HepG2 (cell line): ENCODE measurements at regions not wholly inside any gene's neighbourhood (a gene's known extent, or its start where the extent isn't known, plus 50 kb on each side); places are given as distances from the start of the nearest gene placed in this dataset.

Source experiments
- ATAC-seq: fragments of 200-7000 bp; cut with Tn5 transposase; 3 replicates; pipeline ENCODE4 v1.9.1; 2020; ENCODE audit warnings: mild to moderate bottlenecking, moderate library complexity
- BruUV-seq: library from RNA; stranded (reverse); fragments of 400-500 nt; replicated peaks from 2 replicates; lab custom pipeline; 2021; lab: Mats Ljungman, UMichigan
- CTCF ChIA-PET: fragments of 300-600 bp; formaldehyde crosslinking; extraction: SDS; loops from one replicate; lab custom pipeline; 2021; ENCODE audit warnings: low total read pairs, inconsistent platforms, low intra/inter-chr PET ratio; lab: Yijun Ruan, JAX
- POLR2A ChIA-PET: fragments of 350-600 bp; sonication (Branson Sonifier 250); formaldehyde crosslinking; loops from one replicate; lab custom pipeline; 2020; ENCODE audit warnings: antibody characterized with exemption, inconsistent platforms; lab: Yijun Ruan, JAX
- DNase-seq: peaks from one replicate; pipeline ENCODE4 v3.0.0-alpha.2; 2015; ENCODE audit warnings: low spot score
- FAIRE-seq: peaks from 3 replicates; lab custom pipeline; 2011; peaks lifted over from hg19 to GRCh38; lab: Jason Lieb, UNC
- H2AFZ ChIP-seq: one replicate; pipeline ENCODE4 v1.6.1; 2011; ENCODE audit warnings: low read length, inconsistent platforms
- H3K27ac ChIP-seq: fragments of 300-600 bp; 3 replicates; pipeline ENCODE4 v1.8.0; 2011; ENCODE audit warnings: mixed run types, mild to moderate bottlenecking, mixed read lengths, low read length, inconsistent platforms; ENCODE audit not compliant: insufficient read depth; ENCODE audit errors: extremely low read length
- H3K27me3 ChIP-seq, 2 experiments: fragments of 200-600 bp in 1 of 2; 2 replicates in 1 of 2; 3 replicates in 1 of 2; pipeline versions ENCODE4 v1.6.0 to v1.8.0; 2011; ENCODE audit warnings: low read length in 2 of 2, mild to moderate bottlenecking in 2 of 2, moderate library complexity in 2 of 2, inconsistent platforms in 1 of 2; ENCODE audit not compliant: insufficient read depth in 2 of 2, control insufficient read depth in 1 of 2
- H3K36me3 ChIP-seq, 2 experiments: fragments of 200-600 bp in 1 of 2; replicated peaks in 1 of 2; 2 replicates in 1 of 2; 3 replicates in 1 of 2; pipeline versions ENCODE4 v1.5.1 to v1.8.0; 2011; ENCODE audit warnings: low read length in 2 of 2, inconsistent platforms in 1 of 2; ENCODE audit not compliant: insufficient read depth in 2 of 2, control insufficient read depth in 1 of 2
- H3K4me1 ChIP-seq: 2 replicates; pipeline ENCODE4 v1.5.1; 2012; ENCODE audit warnings: low read length, inconsistent platforms; ENCODE audit not compliant: insufficient read depth
- H3K4me2 ChIP-seq: 2 replicates; pipeline ENCODE4 v1.6.0; 2011; ENCODE audit warnings: low read depth, low read length, inconsistent platforms
- H3K4me3 ChIP-seq, 3 experiments: fragments of 200-600 bp in 1 of 3; sonication (generic), shearing (Covaris generic) in 1 of 3; replicated peaks in 1 of 3; 2 replicates each; pipeline ENCODE4 v1.5.1; 2011 to 2016; ENCODE audit warnings: low read length in 3 of 3, inconsistent platforms in 2 of 3, low read depth in 2 of 3, mild to moderate bottlenecking in 2 of 3, control low read depth in 1 of 3, mixed read lengths in 1 of 3; ENCODE audit not compliant: insufficient read depth in 1 of 3
- H3K79me2 ChIP-seq: one replicate; pipeline ENCODE4 v1.6.1; 2011; ENCODE audit warnings: low read length, inconsistent platforms; ENCODE audit not compliant: insufficient read depth
- H3K9ac ChIP-seq: 2 replicates; pipeline ENCODE4 v1.6.0; 2011; ENCODE audit warnings: mild to moderate bottlenecking, low read depth, low read length, inconsistent platforms; ENCODE audit not compliant: insufficient read depth
- H3K9me3 ChIP-seq: 2 replicates; pipeline ENCODE4 v1.5.1; 2012; ENCODE audit warnings: mild to moderate bottlenecking, low read length
- H4K20me1 ChIP-seq: 2 replicates; pipeline ENCODE4 v1.6.0; 2011; ENCODE audit warnings: inconsistent platforms, mild to moderate bottlenecking, low read length, moderate library complexity; ENCODE audit not compliant: insufficient read depth
- ARHGAP35 ChIP-seq: sonication (generic); formaldehyde crosslinking; IDR thresholded peaks from 2 replicates; pipeline ENCODE4 v1.9.0; 2022; ENCODE audit warnings: mild to moderate bottlenecking, inconsistent platforms, moderate library complexity, missing genetic modification reagents, borderline replicate concordance
- EEA1 ChIP-seq: sonication (generic); formaldehyde crosslinking; IDR thresholded peaks from 2 replicates; pipeline ENCODE4 v1.5.1; 2020; ENCODE audit warnings: mild to moderate bottlenecking, missing genetic modification reagents, borderline replicate concordance
- HNRNPLL ChIP-seq: fragments of 200-400 bp; formaldehyde crosslinking; IDR thresholded peaks from 2 replicates; pipeline ENCODE4 v1.6.1; 2017; ENCODE audit warnings: mild to moderate bottlenecking, low read depth, low read length; ENCODE audit not compliant: poor library complexity, severe bottlenecking
- MED1 ChIP-seq: sonication (generic); formaldehyde crosslinking; IDR thresholded peaks from 2 replicates; pipeline ENCODE4 v1.4.0; 2020; ENCODE audit warnings: missing genetic modification reagents
- NKX3-1 ChIP-seq: sonication (generic); formaldehyde crosslinking; IDR thresholded peaks from 2 replicates; pipeline ENCODE4 v1.5.0; 2020; ENCODE audit warnings: missing genetic modification reagents
- RARA ChIP-seq: IDR thresholded peaks from 2 replicates; pipeline ENCODE4 v1.6.1; 2016; ENCODE audit warnings: missing genetic modification reagents, missing compliant biosample characterization
- SOX5 ChIP-seq: IDR thresholded peaks from 2 replicates; pipeline ENCODE4 v1.6.1; 2016; ENCODE audit warnings: borderline replicate concordance
- TEAD2 ChIP-seq: sonication (generic); formaldehyde crosslinking; IDR thresholded peaks from 2 replicates; pipeline ENCODE4 v1.9.0; 2021; ENCODE audit warnings: missing genetic modification reagents
- ZBTB38 ChIP-seq: sonication (generic); formaldehyde crosslinking; IDR thresholded peaks from 2 replicates; pipeline ENCODE4 v1.5.1; 2020; ENCODE audit warnings: mild to moderate bottlenecking, missing genetic modification reagents
- ZBTB4 ChIP-seq: sonication (generic); formaldehyde crosslinking; IDR thresholded peaks from 2 replicates; pipeline ENCODE4 v1.4.0; 2020; ENCODE audit warnings: missing genetic modification reagents, mild to moderate bottlenecking, borderline replicate concordance
- ZFAT ChIP-seq: sonication (generic); formaldehyde crosslinking; conservative IDR thresholded peaks from 2 replicates; pipeline ENCODE4 v1.8.1; 2023; ENCODE audit warnings: missing genetic modification reagents, inconsistent platforms
- ZNF20 ChIP-seq: sonication (generic); formaldehyde crosslinking; IDR thresholded peaks from 2 replicates; pipeline ENCODE4 v1.4.0; 2020; ENCODE audit warnings: mild to moderate bottlenecking, moderate library complexity, missing genetic modification reagents
- ZNF672 ChIP-seq: sonication (generic); formaldehyde crosslinking; IDR thresholded peaks from 2 replicates; pipeline ENCODE4 v1.8.1; 2022; ENCODE audit warnings: missing genetic modification reagents
- ZNF75D ChIP-seq: sonication (generic); formaldehyde crosslinking; IDR thresholded peaks from 2 replicates; pipeline ENCODE4 v1.8.1; 2023; ENCODE audit warnings: missing genetic modification reagents, mild to moderate bottlenecking, borderline replicate concordance
- ZSCAN20 ChIP-seq: sonication (generic); formaldehyde crosslinking; IDR thresholded peaks from 2 replicates; pipeline ENCODE4 v1.4.0; 2020; ENCODE audit warnings: missing genetic modification reagents, mild to moderate bottlenecking, borderline replicate concordance
- WGBS: methylation state at CpG from one replicate; pipeline ENCODE4 v1.1.6; 2017; ENCODE audit warnings: low lambda C conversion rate; 5-methylcytosine and 5-hydroxymethylcytosine counted together
- in situ Hi-C: cut with HindIII; loops from 2 replicates; pipeline ENCODE4 v1.10.0; 2017; ENCODE audit warnings: low pct_unique_long_range_greater_than_20kb; ENCODE audit not compliant: extremely low pct_ligation_motif_present
- intact Hi-C: fragments of 100-400 bp; cut with micrococcal nuclease; formaldehyde crosslinking; loops from one replicate; pipeline ENCODE4 v1.10.0; 2022; ENCODE audit not compliant: unreplicated experiment

GRCh38 chr12:86744547-86745212 lies 488.5 kb upstream of the MGAT4C start:
- BruUV-seq = no TSS peak

GRCh38 chr12:86743875-86744536 lies 487.8 kb upstream of the MGAT4C start:
- no peaks in the 10 kb centered on the region for H3K36me3 ChIP-seq
- H2AFZ ChIP-seq = no peak overlapping the region
- WGBS = 0% methylated on average over 5 of the region's 5 CpGs
- H3K27ac ChIP-seq = no peak overlapping the region
- in situ Hi-C loops (no loop called here), intact Hi-C loops (no loop called here)
- H3K4me2 ChIP-seq = no peak overlapping the region
- H3K9me3 ChIP-seq = no peaks in the 10 kb centered on the region
- BruUV-seq = no TSS peak
- no peak for DNase-seq
- H3K27me3 ChIP-seq = no peaks in the 10 kb centered on the region
- H3K4me3 ChIP-seq = no peak overlapping the region
- ChIA-PET POLR2A (no interaction called here), CTCF (no interaction called here)
- no peaks in the 10 kb centered on the region for H3K4me1 ChIP-seq
- ATAC-seq = no peak
- no peak overlapping the region for H3K9ac ChIP-seq
- no peaks in the 10 kb centered on the region for H3K79me2 ChIP-seq
- FAIRE-seq = no peak
- no peaks in the 10 kb centered on the region for H4K20me1 ChIP-seq
- no peak for TF ChIP-seq EEA1 (CRISPR knock-in tag)
- TF ChIP-seq SOX5 (CRISPR knock-in tag) = no peak
- TF ChIP-seq HNRNPLL = no peak
- TF ChIP-seq ZBTB38 = no peak
- no peak for TF ChIP-seq RARA (CRISPR knock-in tag)
- TF ChIP-seq NKX3-1 = no peak
- no peak for TF ChIP-seq TEAD2 (CRISPR knock-in tag)
- TF ChIP-seq ZSCAN20 (CRISPR knock-in tag) = no peak
- TF ChIP-seq ZBTB4 (CRISPR knock-in tag) = no peak
- TF ChIP-seq MED1 (CRISPR knock-in tag) = no peak
- TF ChIP-seq ZNF75D (CRISPR knock-in tag) = no peak

More at GRCh38 chr12:86744547-86745212, 488.5 kb upstream of the MGAT4C start:
- ChIA-PET POLR2A (no interaction called here), CTCF (no interaction called here)
- TF ChIP-seq ZFAT (CRISPR knock-in tag) = no peak
- TF ChIP-seq ZNF20 (CRISPR knock-in tag) = no peak
- no peak for TF ChIP-seq ZNF672 (CRISPR knock-in tag)
- TF ChIP-seq ARHGAP35 (CRISPR knock-in tag) = no peak
- Histone ChIP-seq H4K20me1 (no peaks in the 10 kb centered on the region), H3K36me3 (no peaks in the 10 kb centered on the region), H3K79me2 (no peaks in the 10 kb centered on the region), H3K4me3 (no peak overlapping the region), H3K27ac (no peak overlapping the region), H3K9me3 (no peaks in the 10 kb centered on the region), H3K9ac (no peak overlapping the region), H3K27me3 (no peaks in the 10 kb centered on the region), H2AFZ (no peak overlapping the region), H3K4me2 (no peak overlapping the region), H3K4me1 (no peaks in the 10 kb centered on the region)
- DNase-seq (no peak), FAIRE-seq (no peak), ATAC-seq (no peak)
- intact Hi-C loops (no loop called here), in situ Hi-C loops (no loop called here)
- 0% methylated on average over 2 of the region's 2 CpGs for WGBS
